H1 (cell line): ENCODE measurements at regions not wholly inside any gene's neighbourhood (a gene's known extent, or its start where the extent isn't known, plus 50 kb on each side); places are given as distances from the start of the nearest gene placed in this dataset.

Source experiments
- CTCF ChIA-PET: fragments of 300-600 bp; sonication (Branson Sonifier 250); formaldehyde crosslinking; loops from one replicate; lab custom pipeline; 2021; ENCODE audit not compliant: partially characterized antibody; lab: Charles Lee
- POLR2A ChIA-PET: fragments of 300-600 bp; sonication (Branson Sonifier 250); formaldehyde crosslinking; loops from one replicate; lab custom pipeline; 2021; ENCODE audit warnings: inconsistent platforms; ENCODE audit not compliant: partially characterized antibody; lab: Charles Lee
- DNase-seq, 2 experiments: peaks; one replicate each; pipeline versions ENCODE4 v3.0.0 to v3.0.0-alpha.2; 2010 to 2022; ENCODE audit warnings: low spot score in 2 of 2, low read depth in 1 of 2, mixed read lengths in 1 of 2
- FAIRE-seq: peaks from 2 replicates; lab custom pipeline; 2011; peaks lifted over from hg19 to GRCh38; lab: Jason Lieb, UNC
- H2AFZ ChIP-seq: 2 replicates; pipeline ENCODE4 v1.8.1; 2012; ENCODE audit warnings: low read length, inconsistent platforms
- H2AK5ac ChIP-seq: 2 replicates; pipeline ENCODE4 v1.6.1; 2013; ENCODE audit warnings: low read depth, low read length
- H2BK120ac ChIP-seq: replicated peaks from 2 replicates; pipeline ENCODE3; 2013; ENCODE audit warnings: low read depth, low read length, inconsistent platforms
- H2BK12ac ChIP-seq: 2 replicates; pipeline ENCODE4 v1.6.1; 2013; ENCODE audit warnings: low read depth, low read length
- H2BK15ac ChIP-seq: 2 replicates; pipeline ENCODE4 v1.6.1; 2013; ENCODE audit warnings: low read length
- H2BK20ac ChIP-seq: 2 replicates; pipeline ENCODE4 v1.6.1; 2013; ENCODE audit warnings: low read length
- H2BK5ac ChIP-seq: 2 replicates; pipeline ENCODE4 v1.6.1; 2013; ENCODE audit warnings: low read depth, low read length
- H3K14ac ChIP-seq: 2 replicates; pipeline ENCODE4 v1.6.1; 2013; ENCODE audit warnings: inconsistent platforms; ENCODE audit not compliant: insufficient read length
- H3K18ac ChIP-seq: 2 replicates; pipeline ENCODE4 v1.6.1; 2013; ENCODE audit warnings: low read length; ENCODE audit errors: extremely low read depth
- H3K23ac ChIP-seq: 2 replicates; pipeline ENCODE4 v1.6.1; 2013; ENCODE audit warnings: inconsistent platforms; ENCODE audit not compliant: insufficient read length
- H3K23me2 ChIP-seq: 2 replicates; pipeline ENCODE4 v1.6.1; 2013; ENCODE audit warnings: low read depth, low read length
- H3K27ac ChIP-seq: 2 replicates; pipeline ENCODE4 v1.6.1; 2011; ENCODE audit warnings: low read depth, low read length, inconsistent platforms
- H3K27me3 ChIP-seq, 4 experiments: replicated peaks in 1 of 4; 1 replicate in 1 of 4; 2 replicates in 3 of 4; pipeline versions ENCODE4 v1.6.1 to v1.8.1; 2011 to 2013; ENCODE audit warnings: low read length in 3 of 4, mild to moderate bottlenecking in 3 of 4, inconsistent platforms in 2 of 4, mixed read lengths in 2 of 4, moderate library complexity in 1 of 4; ENCODE audit not compliant: control insufficient read depth in 3 of 4, insufficient read depth in 3 of 4; ENCODE audit errors: extremely low read depth in 1 of 4
- H3K36me3 ChIP-seq, 4 experiments: 2 replicates each; pipeline versions ENCODE4 v1.6.1 to v1.8.1; 2011 to 2013; ENCODE audit warnings: mild to moderate bottlenecking in 4 of 4, low read length in 3 of 4, moderate library complexity in 2 of 4, control low read depth in 1 of 4, inconsistent platforms in 1 of 4; ENCODE audit not compliant: insufficient read depth in 4 of 4, control insufficient read depth in 2 of 4
- H3K4ac ChIP-seq: replicated peaks from 2 replicates; pipeline ENCODE3; 2013; ENCODE audit warnings: low read length, low read depth, mixed read lengths, inconsistent platforms; ENCODE audit not compliant: insufficient read length
- H3K4me1 ChIP-seq, 4 experiments: replicated peaks in 1 of 4; 1 replicate in 1 of 4; 2 replicates in 3 of 4; pipeline versions ENCODE4 v1.6.1 to v1.8.1; 2011 to 2013; ENCODE audit warnings: low read length in 3 of 4, inconsistent platforms in 2 of 4, mixed read lengths in 1 of 4; ENCODE audit not compliant: insufficient read depth in 4 of 4, control insufficient read depth in 3 of 4
- H3K4me2 ChIP-seq, 2 experiments: 2 replicates each; pipeline versions ENCODE4 v1.6.1 to v1.8.1; 2011 to 2013; ENCODE audit warnings: low read depth in 2 of 2, low read length in 2 of 2, control low read depth in 1 of 2, inconsistent platforms in 1 of 2, mild to moderate bottlenecking in 1 of 2; ENCODE audit not compliant: insufficient read depth in 1 of 2
- H3K4me3 ChIP-seq, 4 experiments: fragments of 200-600, 300-600 bp in 1 of 4; sonication (generic), shearing (Covaris generic), sonication (Bioruptor Twin) in 1 of 4; 2 replicates each; pipeline versions ENCODE4 v1.5.1 to v1.8.1; 2011 to 2016; ENCODE audit warnings: low read length in 4 of 4, low read depth in 3 of 4, control low read depth in 2 of 4, inconsistent platforms in 2 of 4, mild to moderate bottlenecking in 2 of 4, mixed read lengths in 1 of 4, moderate library complexity in 1 of 4; ENCODE audit not compliant: insufficient read depth in 2 of 4; ENCODE audit errors: extremely low read depth in 1 of 4
- H3K56ac ChIP-seq: replicated peaks from 2 replicates; pipeline ENCODE3; 2013; ENCODE audit warnings: low read depth, mild to moderate bottlenecking, mixed read lengths, low read length, inconsistent platforms; ENCODE audit not compliant: insufficient read length
- H3K79me1 ChIP-seq: 2 replicates; pipeline ENCODE4 v1.6.1; 2013; ENCODE audit warnings: low read depth, low read length, control low read depth
- H3K79me2 ChIP-seq, 2 experiments: 2 replicates each; pipeline versions ENCODE4 v1.6.1 to v1.8.1; 2012 to 2013; ENCODE audit warnings: low read length in 2 of 2, mild to moderate bottlenecking in 2 of 2, inconsistent platforms in 1 of 2; ENCODE audit not compliant: insufficient read depth in 2 of 2, control insufficient read depth in 1 of 2
- H3K9ac ChIP-seq, 4 experiments: replicated peaks in 1 of 4; 1 replicate in 1 of 4; 2 replicates in 3 of 4; pipeline versions ENCODE4 v1.6.1 to v1.8.1; 2011 to 2013; ENCODE audit warnings: low read depth in 3 of 4, low read length in 3 of 4, control low read depth in 2 of 4, mild to moderate bottlenecking in 2 of 4, moderate library complexity in 2 of 4, inconsistent platforms in 1 of 4; ENCODE audit errors: extremely low read depth in 1 of 4
- H3K9me3 ChIP-seq, 2 experiments: 2 replicates each; pipeline versions ENCODE4 v1.6.1 to v1.8.1; 2012 to 2013; ENCODE audit warnings: mild to moderate bottlenecking in 2 of 2, moderate library complexity in 2 of 2, control low read depth in 1 of 2, inconsistent platforms in 1 of 2, low read depth in 1 of 2, low read length in 1 of 2, mixed read lengths in 1 of 2; ENCODE audit not compliant: insufficient read depth in 2 of 2
- H4K20me1 ChIP-seq, 2 experiments: replicated peaks in 1 of 2; 2 replicates each; pipeline versions ENCODE3 to v1.8.1; 2011 to 2013; ENCODE audit warnings: inconsistent platforms in 2 of 2, low read length in 2 of 2, mild to moderate bottlenecking in 1 of 2; ENCODE audit not compliant: insufficient read depth in 2 of 2, control insufficient read depth in 1 of 2
- H4K5ac ChIP-seq: 2 replicates; pipeline ENCODE4 v1.6.1; 2013; ENCODE audit warnings: low read length, low read depth, mixed read lengths, inconsistent platforms; ENCODE audit not compliant: insufficient read length
- H4K8ac ChIP-seq: 2 replicates; pipeline ENCODE4 v1.8.0; 2013; ENCODE audit warnings: mild to moderate bottlenecking, moderate library complexity, low read length, inconsistent platforms; ENCODE audit not compliant: insufficient read depth; ENCODE audit errors: extremely low read depth
- H4K91ac ChIP-seq: replicated peaks from 2 replicates; pipeline ENCODE3; 2013; ENCODE audit warnings: low read length, mixed read lengths, inconsistent platforms; ENCODE audit not compliant: insufficient read length
- ATF3 ChIP-seq: IDR thresholded peaks from 2 replicates; pipeline ENCODE4 v1.6.1; 2011; ENCODE audit warnings: low read depth, mild to moderate bottlenecking, low read length; ENCODE audit not compliant: insufficient read depth
- CTBP2 ChIP-seq: IDR thresholded peaks from 2 replicates; pipeline ENCODE4 v1.7.0; 2011; ENCODE audit warnings: borderline replicate concordance, mild to moderate bottlenecking, moderate library complexity, mixed read lengths, low read length; ENCODE audit not compliant: insufficient read depth, insufficient read length
- EGR1 ChIP-seq: IDR thresholded peaks from 2 replicates; pipeline ENCODE4 v1.6.1; 2011; ENCODE audit warnings: low read depth, low read length, borderline replicate concordance
- EP300 ChIP-seq, 2 experiments: IDR thresholded peaks; 1 replicate in 1 of 2; 2 replicates in 1 of 2; pipeline ENCODE4 v1.6.1; 2011 to 2012; ENCODE audit warnings: low read depth in 2 of 2, low read length in 2 of 2, mild to moderate bottlenecking in 2 of 2, borderline replicate concordance in 1 of 2, inconsistent platforms in 1 of 2, moderate library complexity in 1 of 2
- GTF2F1 ChIP-seq: IDR thresholded peaks from 2 replicates; pipeline ENCODE4 v1.6.1; 2012; ENCODE audit warnings: low read depth, low read length, improper control_type of control experiment, borderline replicate concordance
- JUN ChIP-seq: IDR thresholded peaks from 2 replicates; pipeline ENCODE4 v1.6.1; 2011; ENCODE audit warnings: low read depth, mild to moderate bottlenecking, improper control_type of control experiment, low read length
- POLR2AphosphoS5 ChIP-seq: IDR thresholded peaks from 2 replicates; pipeline ENCODE4 v1.6.1; 2011; ENCODE audit warnings: low read depth, low read length
- SAP30 ChIP-seq: fragments of 300-600 bp; sonication (generic); IDR thresholded peaks from 2 replicates; pipeline ENCODE4 v1.7.1; 2012; ENCODE audit warnings: low read length, moderate library complexity, mild to moderate bottlenecking, inconsistent platforms; ENCODE audit not compliant: insufficient read depth, insufficient replicate concordance
- SUZ12 ChIP-seq: fragments of 200-600 bp; sonication (generic); IDR thresholded peaks from 2 replicates; pipeline ENCODE4 v1.6.1; 2012; ENCODE audit warnings: mild to moderate bottlenecking, inconsistent platforms, low read length, moderate library complexity, mixed read lengths
- WGBS, 2 experiments: shearing (Covaris generic) in 1 of 2; methylation state at CpG; one replicate each; pipeline versions ENCODE4 v1.1.6 to v1.1.7; 2013 to 2015; ENCODE audit warnings: low lambda C conversion rate in 2 of 2, mixed read lengths in 2 of 2, inconsistent platforms in 1 of 2, low coverage in 1 of 2, missing lambda C conversion rate in 1 of 2; ENCODE audit not compliant: insufficient replicate concordance in 2 of 2, insufficient coverage in 1 of 2, insufficient read length in 1 of 2; ENCODE audit errors: extremely low coverage in 1 of 2, missing lambda C conversion rate in 1 of 2; 5-methylcytosine and 5-hydroxymethylcytosine counted together

GRCh38 chr2:82412021-82412420, 2047.1 kb downstream of the SUCLG1 start:
- Histone ChIP-seq H4K8ac (no peak overlapping the region), H3K4me3 (no peak overlapping the region), H2AK5ac (no peak overlapping the region), H3K23ac (no peak overlapping the region), H2BK5ac (no peak overlapping the region), H3K23me2 (0 out of 2 replicates have a peak, but pooled peaks cover 1% of the 10 kb centered on the region), H3K4me1 (no peaks in the 10 kb centered on the region), H3K9ac (no peak overlapping the region), H3K36me3 (no peaks in the 10 kb centered on the region), H4K91ac (no peak overlapping the region), H3K4ac (no peak overlapping the region), H2BK120ac (no peak overlapping the region), H2BK15ac (no peak overlapping the region), H3K9me3 (peaks cover 0 to 3% of the 10 kb centered on the region in 2 experiments; a peak in 1 of 4 replicates), H3K4me2 (no peak overlapping the region), H2AFZ (no peak overlapping the region), H3K18ac (no peak overlapping the region), H2BK12ac (no peak overlapping the region), H2BK20ac (no peak overlapping the region), H4K20me1 (no peaks in the 10 kb centered on the region), H3K79me1 (no peaks in the 10 kb centered on the region), H3K79me2 (no peaks in the 10 kb centered on the region), H3K56ac (no peak overlapping the region), H3K27me3 (peaks cover 0 to 1% (median 0%) of the 10 kb centered on the region in 4 experiments; a peak in 1 of 7 replicates), H3K27ac (no peak overlapping the region), H3K14ac (no peak overlapping the region), H4K5ac (no peak overlapping the region)
- FAIRE-seq (no peak), DNase-seq (no peak)
- 75% methylated on average over 3 of the region's 3 CpGs; no CpG with 5 or more reads in 1 of the 2 experiments for WGBS, 2 experiments
- TF ChIP-seq EP300 (IDR thresholded peaks at IDR 0.05; ENCODE audit: borderline replicate concordance in 1 of 2, low read depth in 2 of 2, low read length in 2 of 2) (no peak), CTBP2 (no peak), ATF3 (no peak), GTF2F1 (no peak), JUN (no peak), POLR2AphosphoS5 (no peak), SAP30 (no peak), SUZ12 (no peak), EGR1 (no peak)
- ChIA-PET CTCF (no interaction called here), POLR2A (no interaction called here)
